ENCODE measurements at regions not wholly inside any gene's neighbourhood (a gene's known extent, or its start where the extent isn't known, plus 50 kb on each side); places are given as distances from the start of the nearest gene placed in this dataset.

- TF ChIP-seq CTCF (conservative IDR thresholded peaks at IDR 0.05) (no peak), EZH2 (IDR thresholded peaks at IDR 0.05; ENCODE audit: low read depth) (no peak)
Measured at GRCh38 chr4:154001193-154001592, 212.3 kb upstream of the SFRP2 start.
